IMR-90 (cell line): ENCODE measurements at regions not wholly inside any gene's neighbourhood (a gene's known extent, or its start where the extent isn't known, plus 50 kb on each side); places are given as distances from the start of the nearest gene placed in this dataset.

Experiments
- ATAC-seq: fragments of 200-7000 bp; cut with Tn5 transposase; 2 replicates; pipeline ENCODE4 v1.9.1; 2020; ENCODE audit warnings: low read depth, mild to moderate bottlenecking, moderate library complexity
- BruUV-seq: library from RNA; stranded (reverse); fragments of 400-500 nt; replicated peaks from 2 replicates; lab custom pipeline; 2021; lab: Mats Ljungman, UMichigan
- CTCF ChIA-PET: fragments of 300-600 bp; formaldehyde crosslinking; extraction: SDS; loops from one replicate; lab custom pipeline; 2021; ENCODE audit warnings: antibody characterized with exemption; lab: Yijun Ruan, JAX
- POLR2A ChIA-PET: fragments of 300-600 bp; sonication (Branson Sonifier 250); formaldehyde crosslinking; loops from one replicate; lab custom pipeline; 2022; ENCODE audit warnings: antibody characterized with exemption; ENCODE audit not compliant: unreplicated experiment; lab: Charles Lee
- DNase-seq: peaks from one replicate; pipeline ENCODE4 v3.0.0; 2013
- H2AFZ ChIP-seq: replicated peaks from 2 replicates; pipeline ENCODE3; 2013; ENCODE audit warnings: low read length, mild to moderate bottlenecking; ENCODE audit not compliant: poor library complexity
- H2AK5ac ChIP-seq: 2 replicates; pipeline ENCODE4 v1.6.1; 2013; ENCODE audit warnings: low read depth, low read length, inconsistent platforms
- H2AK9ac ChIP-seq: replicated peaks from 2 replicates; pipeline ENCODE3; 2013; ENCODE audit warnings: mild to moderate bottlenecking, low read depth, low read length, moderate library complexity; ENCODE audit not compliant: poor library complexity
- H2BK120ac ChIP-seq: 2 replicates; pipeline ENCODE4 v1.6.1; 2013; ENCODE audit warnings: low read depth, low read length, inconsistent platforms
- H2BK15ac ChIP-seq: 3 replicates; pipeline ENCODE4 v1.6.1; 2013; ENCODE audit warnings: low read depth, low read length, inconsistent platforms
- H2BK20ac ChIP-seq: 2 replicates; pipeline ENCODE4 v1.6.1; 2013; ENCODE audit warnings: low read depth, mild to moderate bottlenecking, inconsistent platforms, low read length, moderate library complexity
- H2BK5ac ChIP-seq: 2 replicates; pipeline ENCODE4 v1.6.1; 2013; ENCODE audit warnings: mild to moderate bottlenecking, low read depth, low read length, inconsistent platforms; ENCODE audit not compliant: poor library complexity, severe bottlenecking
- H3K14ac ChIP-seq: replicated peaks from 2 replicates; pipeline ENCODE4 v1.6.1; 2013; ENCODE audit warnings: low read depth, low read length, inconsistent platforms
- H3K18ac ChIP-seq: 2 replicates; pipeline ENCODE4 v1.6.1; 2013; ENCODE audit warnings: low read depth, low read length, control low read depth
- H3K23ac ChIP-seq: 2 replicates; pipeline ENCODE4 v1.6.1; 2013; ENCODE audit warnings: low read depth, low read length, inconsistent platforms
- H3K27ac ChIP-seq: 2 replicates; pipeline ENCODE4 v1.5.1; 2013; ENCODE audit warnings: mild to moderate bottlenecking, control low read depth, low read length; ENCODE audit not compliant: insufficient read depth
- H3K27me3 ChIP-seq: 2 replicates; pipeline ENCODE4 v1.6.1; 2013; ENCODE audit warnings: low read length; ENCODE audit not compliant: control insufficient read depth, insufficient read depth
- H3K36me3 ChIP-seq: 2 replicates; pipeline ENCODE4 v1.6.1; 2013; ENCODE audit warnings: low read length, mixed read lengths; ENCODE audit not compliant: control insufficient read depth, insufficient read depth
- H3K4ac ChIP-seq: 2 replicates; pipeline ENCODE4 v1.6.1; 2013; ENCODE audit warnings: low read depth, low read length, inconsistent platforms
- H3K4me1 ChIP-seq: 2 replicates; pipeline ENCODE4 v1.6.1; 2013; ENCODE audit warnings: low read length, mixed read lengths; ENCODE audit not compliant: control insufficient read depth, insufficient read depth
- H3K4me2 ChIP-seq: 2 replicates; pipeline ENCODE4 v1.6.1; 2013; ENCODE audit warnings: low read depth, mild to moderate bottlenecking, control low read depth, low read length, moderate library complexity
- H3K4me3 ChIP-seq: 2 replicates; pipeline ENCODE4 v1.5.1; 2013; ENCODE audit warnings: low read depth, mild to moderate bottlenecking, control low read depth, low read length, moderate library complexity; ENCODE audit not compliant: insufficient read depth
- H3K56ac ChIP-seq: 2 replicates; pipeline ENCODE4 v1.6.1; 2013; ENCODE audit warnings: low read length, inconsistent platforms; ENCODE audit not compliant: insufficient read depth; ENCODE audit errors: extremely low read depth
- H3K79me1 ChIP-seq, 2 experiments: 2 replicates each; pipeline ENCODE4 v1.6.1; 2013; ENCODE audit warnings: low read length in 2 of 2, inconsistent platforms in 1 of 2, low read depth in 1 of 2
- H3K9ac ChIP-seq: 2 replicates; pipeline ENCODE4 v1.6.1; 2013; ENCODE audit warnings: low read depth, low read length, control low read depth
- H3K9me1 ChIP-seq: 2 replicates; pipeline ENCODE4 v1.6.1; 2013; ENCODE audit warnings: low read length, inconsistent platforms; ENCODE audit not compliant: insufficient read depth
- H3K9me3 ChIP-seq: 2 replicates; pipeline ENCODE4 v1.6.1; 2013; ENCODE audit warnings: low read length; ENCODE audit not compliant: control insufficient read depth, insufficient read depth
- H4K20me1 ChIP-seq: 2 replicates; pipeline ENCODE4 v1.6.1; 2013; ENCODE audit warnings: low read length, inconsistent platforms; ENCODE audit not compliant: insufficient read depth
- H4K5ac ChIP-seq: 2 replicates; pipeline ENCODE4 v1.6.1; 2013; ENCODE audit warnings: mild to moderate bottlenecking, low read depth, low read length, control low read depth
- H4K8ac ChIP-seq, 2 experiments: 2 replicates each; pipeline ENCODE4 v1.6.1; 2013; ENCODE audit warnings: low read depth in 2 of 2, low read length in 2 of 2, control low read depth in 1 of 2, inconsistent platforms in 1 of 2
- H4K91ac ChIP-seq: 2 replicates; pipeline ENCODE4 v1.6.1; 2013; ENCODE audit warnings: low read depth, low read length, inconsistent platforms; ENCODE audit not compliant: insufficient read depth
- MAFK ChIP-seq: IDR thresholded peaks from 2 replicates; pipeline ENCODE4 v1.6.1; 2012; ENCODE audit warnings: low read depth, low read length, improper control_type of control experiment
- SMC3 ChIP-seq: fragments of 150-350 bp; IDR thresholded peaks from 2 replicates; pipeline ENCODE4 v1.6.1; 2016; ENCODE audit warnings: low read depth, mild to moderate bottlenecking, antibody characterized with exemption, low read length, moderate library complexity
- WGBS, 2 experiments: methylation state at CpG; one replicate each; pipeline versions ENCODE4 v1.1.5 to v1.1.7; 2013; ENCODE audit warnings: missing lambda C conversion rate in 2 of 2; ENCODE audit not compliant: insufficient read length in 1 of 2; ENCODE audit errors: extremely low coverage in 2 of 2; 5-methylcytosine and 5-hydroxymethylcytosine counted together
- dilution Hi-C: fragments of 300-500 bp; cut with HindIII; formaldehyde crosslinking; loops from one replicate; pipeline ENCODE4 v1.14.3; 2018; ENCODE audit warnings: low sequenced_read_pairs; ENCODE audit not compliant: unreplicated experiment
- in situ Hi-C: fragments of 300-500 bp; cut with MboI; formaldehyde crosslinking; loops from 3 replicates; pipeline ENCODE4 v1.14.3; 2019; ENCODE audit warnings: low sequenced_read_pairs, inconsistent platforms, mixed read lengths
- intact Hi-C: fragments of 100-400 bp; cut with micrococcal nuclease; formaldehyde crosslinking; loops from 2 replicates; pipeline ENCODE4 v1.10.0; 2022

DNA sequence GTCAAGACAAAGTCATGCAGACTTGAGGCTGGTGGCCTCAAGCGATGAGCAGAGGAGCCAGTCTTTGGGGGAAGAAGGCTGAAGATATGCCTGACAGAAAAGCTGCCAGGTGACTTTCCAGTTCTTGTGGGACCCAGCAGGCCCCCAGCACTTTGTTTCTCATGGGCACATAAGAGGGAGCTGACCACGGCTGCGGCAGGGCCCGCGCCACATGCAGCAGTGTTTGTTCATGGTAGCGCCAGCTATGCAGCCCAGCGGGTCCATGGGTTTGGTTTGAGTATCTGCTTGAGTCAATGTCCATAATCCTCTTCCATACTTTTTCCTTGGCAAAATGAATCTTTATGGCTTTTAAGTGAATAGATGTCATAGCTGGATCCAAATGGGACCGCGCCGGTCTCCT is 91.0 kb upstream of the LY86 start:
- Histone ChIP-seq H3K4ac (no peak overlapping the region), H4K5ac (no peak overlapping the region), H3K18ac (no peak overlapping the region), H3K9ac (no peak overlapping the region), H2AK5ac (no peak overlapping the region), H4K91ac (no peak overlapping the region), H2AFZ (no peak overlapping the region), H3K27ac (no peak overlapping the region), H3K4me1 (no peaks in the 10 kb centered on the region), H3K56ac (no peak overlapping the region), H3K9me3 (peaks cover 22% of the 10 kb centered on the region), H3K9me1 (no peaks in the 10 kb centered on the region), H3K27me3 (no peaks in the 10 kb centered on the region), H3K4me3 (no peak overlapping the region), H2BK15ac (no peak overlapping the region), H3K36me3 (no peaks in the 10 kb centered on the region), H2BK120ac (no peak overlapping the region), H3K14ac (no peak overlapping the region), H2BK5ac (no peak overlapping the region), H2AK9ac (no peak overlapping the region), H3K4me2 (no peak overlapping the region), H3K23ac (no peak overlapping the region), H2BK20ac (no peak overlapping the region), H4K8ac (no peak overlapping the region), H3K79me1 (no peaks in the 10 kb centered on the region), H4K20me1 (no peaks in the 10 kb centered on the region)
- intact Hi-C loops (no loop called here), dilution Hi-C loops (no loop called here), in situ Hi-C loops (no loop called here)
- ChIA-PET POLR2A (no interaction called here), CTCF (no interaction called here)
- TF ChIP-seq MAFK, result no peak
- TF ChIP-seq SMC3, result no peak
- ATAC-seq (no peak), DNase-seq (no peak)
- no CpG with 5 or more reads among the region's 10 CpGs for WGBS, 2 experiments
- BruUV-seq, result no TSS peak
